ENCODE measurements at regions not wholly inside any gene's neighbourhood (a gene's known extent, or its start where the extent isn't known, plus 50 kb on each side); places are given as distances from the start of the nearest gene placed in this dataset.

- no peak overlapping the region for H3K4me3 ChIP-seq (ENCODE audit: low read depth in 1 of 2, low read length in 1 of 2)
- H3K9me3 ChIP-seq: no peaks in the 10 kb centered on the region
- no peaks in the 10 kb centered on the region for H3K4me1 ChIP-seq (ENCODE audit: control insufficient read depth in 1 of 2, insufficient read depth in 1 of 2, low read depth in 1 of 2, low read length in 1 of 2)
- no peak for TF ChIP-seq CTCF (IDR thresholded peaks at IDR 0.05)
- no peak overlapping the region for H3K27ac ChIP-seq
- H3K36me3 ChIP-seq: no peaks in the 10 kb centered on the region
- H3K27me3 ChIP-seq: peaks cover 11% of the 10 kb centered on the region
Observed at GRCh38 chr1:30197639-30198450, 525.5 kb downstream of the MATN1 start.

GRCh38 chr1:30196872-30197638 is 526.3 kb downstream of the MATN1 start:
- H3K36me3 ChIP-seq: no peaks in the 10 kb centered on the region
- no peak for TF ChIP-seq CTCF (IDR thresholded peaks at IDR 0.05)
- H3K4me3 ChIP-seq (ENCODE audit: low read depth in 1 of 2, low read length in 1 of 2): no peak overlapping the region

DNA sequence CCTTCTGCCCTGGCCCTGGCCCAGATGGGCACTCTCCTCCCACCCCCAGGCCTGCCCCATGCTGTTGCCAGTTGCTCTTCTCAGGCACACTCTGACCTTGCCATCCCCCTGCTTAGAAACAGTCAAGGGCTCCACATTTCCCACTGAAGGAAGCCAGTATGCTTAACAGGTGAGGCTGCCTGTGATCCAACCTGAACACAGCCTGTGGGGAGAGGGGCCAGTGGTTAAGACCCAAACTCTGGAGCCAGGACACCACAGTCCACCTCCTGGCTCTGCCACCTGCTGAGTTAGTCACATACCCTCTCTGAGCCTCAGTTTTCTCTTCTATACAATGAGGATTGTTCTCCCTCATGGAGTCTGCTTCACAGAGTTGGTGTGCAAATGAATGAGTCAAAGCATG is 526.9 kb downstream of the MATN1 start:
- Histone ChIP-seq H3K9me3 (no peaks in the 10 kb centered on the region), H3K36me3 (no peaks in the 10 kb centered on the region), H3K27me3 (peaks cover 11% of the 10 kb centered on the region), H3K27ac (no peak overlapping the region), H3K4me3 (ENCODE audit: low read depth in 1 of 2, low read length in 1 of 2) (no peak overlapping the region), H3K4me1 (ENCODE audit: control insufficient read depth in 1 of 2, insufficient read depth in 1 of 2, low read depth in 1 of 2, low read length in 1 of 2) (no peaks in the 10 kb centered on the region)
- no peak for TF ChIP-seq CTCF (IDR thresholded peaks at IDR 0.05)

More at GRCh38 chr1:30196872-30197638, 526.3 kb downstream of the MATN1 start:
- H3K9me3 ChIP-seq: no peaks in the 10 kb centered on the region
- no peaks in the 10 kb centered on the region for H3K4me1 ChIP-seq (ENCODE audit: control insufficient read depth in 1 of 2, insufficient read depth in 1 of 2, low read depth in 1 of 2, low read length in 1 of 2)
- H3K27me3 ChIP-seq: peaks cover 11% of the 10 kb centered on the region
- H3K27ac ChIP-seq: no peak overlapping the region

- Histone ChIP-seq H3K4me1 (ENCODE audit: control insufficient read depth in 1 of 2, insufficient read depth in 1 of 2, low read depth in 1 of 2, low read length in 1 of 2) (no peaks in the 10 kb centered on the region), H3K9me3 (no peaks in the 10 kb centered on the region), H3K4me3 (ENCODE audit: low read depth in 1 of 2, low read length in 1 of 2) (no peak overlapping the region), H3K27ac (no peak overlapping the region), H3K36me3 (no peaks in the 10 kb centered on the region), H3K27me3 (peaks cover 11% of the 10 kb centered on the region)
- no peak for TF ChIP-seq CTCF (IDR thresholded peaks at IDR 0.05)
Observed at GRCh38 chr1:30195424-30196134, 527.8 kb downstream of the MATN1 start.

DNA sequence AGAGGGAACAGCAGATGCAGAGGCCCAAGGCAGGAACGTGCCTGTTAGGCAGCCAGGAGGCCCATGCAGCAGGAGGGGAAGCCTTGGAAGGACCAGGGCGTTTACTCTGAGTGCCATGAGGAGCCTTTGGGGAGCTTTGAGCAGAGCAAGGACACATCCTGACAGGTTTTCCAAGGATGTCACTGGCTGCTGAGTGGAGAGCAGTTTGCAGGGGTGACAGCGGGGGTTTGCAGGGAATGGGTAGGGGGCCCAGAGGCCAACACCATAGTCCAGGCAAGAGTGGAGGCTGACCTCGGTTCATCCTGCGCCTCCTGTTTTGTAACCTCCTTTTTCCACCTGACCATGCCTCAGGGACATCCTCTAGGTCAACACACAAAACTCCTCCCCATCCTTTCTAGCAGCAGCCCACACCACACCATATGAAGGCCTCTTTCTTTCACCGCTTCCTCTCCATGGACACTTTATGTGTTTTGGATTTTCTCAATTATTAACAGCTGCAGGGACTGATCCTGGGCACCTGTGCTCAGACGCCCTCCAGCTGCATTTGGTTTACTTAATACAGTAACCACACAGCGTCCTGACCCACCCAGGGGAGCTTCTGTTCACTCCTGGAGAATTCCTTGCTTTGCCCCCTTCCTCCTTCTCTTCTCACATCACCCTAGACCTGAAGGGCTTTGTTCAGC is 528.5 kb downstream of the MATN1 start:
- H3K36me3 ChIP-seq: no peaks in the 10 kb centered on the region
- H3K9me3 ChIP-seq: no peaks in the 10 kb centered on the region
- no peak for TF ChIP-seq CTCF (IDR thresholded peaks at IDR 0.05)
- H3K27me3 ChIP-seq: peaks cover 11% of the 10 kb centered on the region
- H3K4me1 ChIP-seq (ENCODE audit: control insufficient read depth in 1 of 2, insufficient read depth in 1 of 2, low read depth in 1 of 2, low read length in 1 of 2): no peaks in the 10 kb centered on the region
- no peak overlapping the region for H3K4me3 ChIP-seq (ENCODE audit: low read depth in 1 of 2, low read length in 1 of 2)
- H3K27ac ChIP-seq: no peak overlapping the region
